Endothelial cell of umbilical vein (primary cell): ENCODE measurements at regions not wholly inside any gene's neighbourhood (a gene's known extent, or its start where the extent isn't known, plus 50 kb on each side); places are given as distances from the start of the nearest gene placed in this dataset.

Source experiments
- BruUV-seq: library from RNA; stranded (reverse); fragments of 400-500 nt; replicated peaks from 2 replicates; lab custom pipeline; 2021; lab: Mats Ljungman, UMichigan
- CTCF ChIA-PET: fragments of 300-600, 350-600 bp; sonication (Branson Sonifier 250); formaldehyde crosslinking; loops from one replicate; lab custom pipeline; 2021; ENCODE audit warnings: antibody characterized with exemption, inconsistent platforms; lab: Charles Lee
- POLR2A ChIA-PET: fragments of 300-600, 350-600 bp; sonication (Branson Sonifier 250); formaldehyde crosslinking; loops from one replicate; lab custom pipeline; 2021; ENCODE audit warnings: antibody characterized with exemption, inconsistent platforms; lab: Charles Lee
- DNase-seq: peaks from one replicate; pipeline ENCODE4 v3.0.0-alpha.2; 2011; ENCODE audit warnings: low read depth, low spot score
- FAIRE-seq: peaks from 2 replicates; lab custom pipeline; 2011; peaks lifted over from hg19 to GRCh38; lab: Jason Lieb, UNC
- H2AFZ ChIP-seq: 2 replicates; pipeline ENCODE4 v1.6.0; 2012; ENCODE audit warnings: low read depth, low read length, control low read depth, inconsistent platforms
- H3K27ac ChIP-seq: 2 replicates; pipeline ENCODE4 v1.5.1; 2011; ENCODE audit warnings: low read depth, mild to moderate bottlenecking, control low read depth, low read length, moderate library complexity; ENCODE audit not compliant: insufficient read depth
- H3K27me3 ChIP-seq, 2 experiments: 2 replicates each; pipeline versions ENCODE4 v1.6.0 to v1.6.1; 2011; ENCODE audit warnings: low read length in 2 of 2, mixed read lengths in 1 of 2; ENCODE audit not compliant: control insufficient read depth in 2 of 2, insufficient read depth in 2 of 2
- H3K36me3 ChIP-seq, 2 experiments: 2 replicates in 1 of 2; 3 replicates in 1 of 2; pipeline ENCODE4 v1.5.1; 2011; ENCODE audit warnings: low read length in 2 of 2, mild to moderate bottlenecking in 1 of 2, moderate library complexity in 1 of 2; ENCODE audit not compliant: control insufficient read depth in 2 of 2, insufficient read depth in 2 of 2; ENCODE audit errors: extremely low read depth in 1 of 2
- H3K4me1 ChIP-seq: 3 replicates; pipeline ENCODE4 v1.5.1; 2011; ENCODE audit warnings: mild to moderate bottlenecking, low read length; ENCODE audit not compliant: control insufficient read depth, insufficient read depth; ENCODE audit errors: extremely low read depth
- H3K4me2 ChIP-seq: 2 replicates; pipeline ENCODE4 v1.6.1; 2011; ENCODE audit warnings: low read length, control low read depth, mixed read lengths; ENCODE audit not compliant: insufficient read depth
- H3K4me3 ChIP-seq, 3 experiments: fragments of 200-600 bp in 1 of 3; sonication (generic), shearing (Covaris generic) in 1 of 3; replicated peaks in 1 of 3; 2 replicates each; pipeline ENCODE4 v1.5.1; 2011 to 2016; ENCODE audit warnings: control low read depth in 3 of 3, low read length in 3 of 3, mild to moderate bottlenecking in 2 of 3, inconsistent platforms in 1 of 3, low read depth in 1 of 3, moderate library complexity in 1 of 3; ENCODE audit not compliant: insufficient read depth in 1 of 3
- H3K79me2 ChIP-seq: 2 replicates; pipeline ENCODE4 v1.6.0; 2012; ENCODE audit warnings: low read length, inconsistent platforms; ENCODE audit not compliant: control insufficient read depth, insufficient read depth
- H3K9ac ChIP-seq: replicated peaks from 2 replicates; pipeline ENCODE3; 2011; ENCODE audit warnings: low read length, control low read depth; ENCODE audit not compliant: insufficient read depth; ENCODE audit errors: extremely low read depth
- H3K9me1 ChIP-seq: replicated peaks from 3 replicates; pipeline ENCODE4 v1.6.0; 2011; ENCODE audit warnings: mild to moderate bottlenecking, low read length; ENCODE audit not compliant: control insufficient read depth, insufficient read depth; ENCODE audit errors: extremely low read depth
- H3K9me3 ChIP-seq: replicated peaks from 2 replicates; pipeline ENCODE4 v1.5.1; 2012; ENCODE audit warnings: low read length, inconsistent platforms; ENCODE audit not compliant: control insufficient read depth, insufficient read depth
- H4K20me1 ChIP-seq: replicated peaks from 2 replicates; pipeline ENCODE3; 2011; ENCODE audit warnings: mild to moderate bottlenecking, low read length; ENCODE audit not compliant: control insufficient read depth, insufficient read depth; ENCODE audit errors: extremely low read depth
- CTCF ChIP-seq, 2 donors: IDR thresholded peaks; 1 replicate in 1 of 2; 2 replicates in 1 of 2; pipeline ENCODE4 v1.5.1; 2011; ENCODE audit warnings: low read length in 2 of 2, mild to moderate bottlenecking in 2 of 2, moderate library complexity in 2 of 2, control low read depth in 1 of 2, inconsistent platforms in 1 of 2, low read depth in 1 of 2; ENCODE audit not compliant: insufficient read depth in 1 of 2; ENCODE audit errors: extremely low read depth in 1 of 2
- EZH2 ChIP-seq: IDR thresholded peaks from 2 replicates; pipeline ENCODE4 v1.6.1; 2012; ENCODE audit warnings: borderline replicate concordance, low read depth, mild to moderate bottlenecking, moderate library complexity, low read length, inconsistent platforms; ENCODE audit not compliant: severe bottlenecking
- FOS ChIP-seq: IDR thresholded peaks from 2 replicates; pipeline ENCODE4 v1.6.1; 2011; ENCODE audit warnings: mild to moderate bottlenecking, low read length, moderate library complexity, borderline replicate concordance; ENCODE audit not compliant: insufficient read depth
- GATA2 ChIP-seq: IDR thresholded peaks from 2 replicates; pipeline ENCODE4 v1.7.0; 2011; ENCODE audit warnings: low read depth, mild to moderate bottlenecking, moderate library complexity, mixed read lengths, low read length; ENCODE audit not compliant: insufficient read length, insufficient read depth
- JUN ChIP-seq: IDR thresholded peaks from 2 replicates; pipeline ENCODE4 v1.6.1; 2011; ENCODE audit warnings: borderline replicate concordance, low read depth; ENCODE audit not compliant: insufficient read length, insufficient read depth
- MAX ChIP-seq: IDR thresholded peaks from 2 replicates; pipeline ENCODE4 v1.6.1; 2011; ENCODE audit not compliant: insufficient read depth, insufficient read length
- MYC ChIP-seq: IDR thresholded peaks from one replicate; pipeline ENCODE4 v1.6.1; 2011; ENCODE audit warnings: mild to moderate bottlenecking, low read depth, low read length
- POLR2A ChIP-seq: IDR thresholded peaks from 2 replicates; pipeline ENCODE4 v1.6.1; 2012; ENCODE audit warnings: low read depth, mild to moderate bottlenecking, control low read depth, low read length
- POLR2AphosphoS5 ChIP-seq: IDR thresholded peaks from 2 replicates; pipeline ENCODE4 v1.6.1; 2012; ENCODE audit warnings: low read depth, mild to moderate bottlenecking, control low read depth, low read length, moderate library complexity; ENCODE audit not compliant: insufficient read depth
- dilution Hi-C: fragments of 300-500 bp; cut with MboI; formaldehyde crosslinking; loops from one replicate; pipeline ENCODE4 v1.15.0; 2019; ENCODE audit warnings: low sequenced_read_pairs; ENCODE audit not compliant: extremely low pct_ligation_motif_present
- intact Hi-C: fragments of 100-400 bp; cut with micrococcal nuclease; formaldehyde crosslinking; loops from one replicate; pipeline ENCODE4 v1.10.0; 2022

GRCh38 chr2:23118313-23118712 lies 266.7 kb upstream of the KLHL29 start:
- intact Hi-C loops, result no loop called here
- Histone ChIP-seq H3K9me1 (no peaks in the 10 kb centered on the region), H3K9me3 (peaks cover 7% of the 10 kb centered on the region), H3K9ac (no peak overlapping the region), H3K4me3 (no peak overlapping the region), H2AFZ (no peak overlapping the region), H3K36me3 (no peaks in the 10 kb centered on the region), H3K27ac (no peak overlapping the region), H4K20me1 (no peaks in the 10 kb centered on the region), H3K27me3 (no peaks in the 10 kb centered on the region), H3K79me2 (no peaks in the 10 kb centered on the region), H3K4me1 (no peaks in the 10 kb centered on the region), H3K4me2 (no peak overlapping the region)
- no peak for TF ChIP-seq GATA2
- no peak for TF ChIP-seq FOS
- TF ChIP-seq MYC, result no peak
- TF ChIP-seq MAX, result no peak
- TF ChIP-seq EZH2, result no peak
- CTCF ChIA-PET, result no interaction called here
- BruUV-seq, result no TSS peak
- FAIRE-seq (no peak), DNase-seq (no peak)
- POLR2A ChIA-PET, result no interaction called here
- dilution Hi-C loops, result no loop called here

GRCh38 chr2:23118894-23119293 lies 266.1 kb upstream of the KLHL29 start:
- CTCF ChIA-PET, result no interaction called here
- DNase-seq (no peak), FAIRE-seq (no peak)
- no peak overlapping the region for H2AFZ ChIP-seq
- no peak overlapping the region for H3K9ac ChIP-seq
- no peaks in the 10 kb centered on the region for H3K36me3 ChIP-seq
- no peaks in the 10 kb centered on the region for H3K9me1 ChIP-seq
- dilution Hi-C loops (no loop called here), intact Hi-C loops (no loop called here)
- TF ChIP-seq JUN, result no peak
- TF ChIP-seq EZH2, result no peak
- no peak for TF ChIP-seq POLR2AphosphoS5
- TF ChIP-seq POLR2A, result no peak
- TF ChIP-seq CTCF (IDR thresholded peaks at IDR 0.05; ENCODE audit: extremely low read depth in 1 of 2, insufficient read depth in 1 of 2, low read depth in 1 of 2, low read length in 2 of 2), result no peak
- no peak for TF ChIP-seq MAX
- TF ChIP-seq FOS, result no peak
- TF ChIP-seq GATA2, result no peak
- no peak for TF ChIP-seq MYC
- H3K9me3 ChIP-seq, result peaks cover 7% of the 10 kb centered on the region
- no peak overlapping the region for H3K4me2 ChIP-seq
- POLR2A ChIA-PET, result no interaction called here
- no TSS peak for BruUV-seq
- H3K27ac ChIP-seq, result no peak overlapping the region
- H3K79me2 ChIP-seq, result no peaks in the 10 kb centered on the region
- no peak overlapping the region for H3K4me3 ChIP-seq
- no peaks in the 10 kb centered on the region for H3K4me1 ChIP-seq
- no peaks in the 10 kb centered on the region for H4K20me1 ChIP-seq
- no peaks in the 10 kb centered on the region for H3K27me3 ChIP-seq
